Uterus (tissue), 3 donors: ENCODE measurements at regions not wholly inside any gene's neighbourhood (a gene's known extent, or its start where the extent isn't known, plus 50 kb on each side); places are given as distances from the start of the nearest gene placed in this dataset.

Experiments
- DNase-seq, 2 donors: peaks; one replicate each; pipeline ENCODE4 v3.0.0-alpha.2; 2019 to 2020
- H3K27ac ChIP-seq, 2 donors: fragments of 200-600 bp; sonication (generic); 1 replicate in 1 of 2; 2 replicates in 1 of 2; pipeline ENCODE4 v1.5.1; 2016 to 2018
- H3K27me3 ChIP-seq, 2 donors: fragments of 200-600 bp; sonication (generic); one replicate each; pipeline ENCODE4 v1.5.1; 2018 to 2019; ENCODE audit warnings: control low read depth in 1 of 2
- H3K36me3 ChIP-seq, 2 donors: fragments of 200-600 bp; sonication (generic); one replicate each; pipeline ENCODE4 v1.5.1; 2019; ENCODE audit warnings: control low read depth in 1 of 2
- H3K4me1 ChIP-seq, 2 donors: fragments of 200-600 bp; sonication (generic); one replicate each; pipeline ENCODE4 v1.5.1; 2018 to 2019; ENCODE audit warnings: control low read depth in 1 of 2
- H3K4me3 ChIP-seq, 2 donors: fragments of 200-600 bp; sonication (generic); 1 replicate in 1 of 2; 2 replicates in 1 of 2; pipeline ENCODE4 v1.5.1; 2018 to 2019; ENCODE audit warnings: mild to moderate bottlenecking in 1 of 2
- H3K9me3 ChIP-seq, 2 donors: fragments of 200-600 bp; sonication (generic); one replicate each; pipeline ENCODE4 v1.5.1; 2019; ENCODE audit warnings: control low read depth in 1 of 2
- POLR2A ChIP-seq, 2 donors: fragments of 450-650 bp; IDR thresholded peaks; one replicate each; pipeline ENCODE4 v1.6.1; 2016; ENCODE audit warnings: antibody characterized with exemption in 2 of 2, mild to moderate bottlenecking in 1 of 2, moderate library complexity in 1 of 2
- intact Hi-C: fragments of 100-400 bp; cut with DNase I; formaldehyde crosslinking; loops from one replicate; pipeline ENCODE4 v1.15.1; 2023; ENCODE audit warnings: low total_unique reads
- TF ChIP-seq, protein P1 (sequence below), 4 experiments: fragments of 200-600 bp in 2 of 4; fragments of 450-650 bp in 2 of 4; sonication (generic) in 2 of 4; IDR thresholded peaks; one replicate each; pipeline ENCODE4 v1.5.1; 2016 to 2019; ENCODE audit warnings: antibody characterized with exemption in 4 of 4, mild to moderate bottlenecking in 2 of 4, moderate library complexity in 1 of 4
- donor health status: DM: yes; HTN: yes; CAD: no.

DNA sequence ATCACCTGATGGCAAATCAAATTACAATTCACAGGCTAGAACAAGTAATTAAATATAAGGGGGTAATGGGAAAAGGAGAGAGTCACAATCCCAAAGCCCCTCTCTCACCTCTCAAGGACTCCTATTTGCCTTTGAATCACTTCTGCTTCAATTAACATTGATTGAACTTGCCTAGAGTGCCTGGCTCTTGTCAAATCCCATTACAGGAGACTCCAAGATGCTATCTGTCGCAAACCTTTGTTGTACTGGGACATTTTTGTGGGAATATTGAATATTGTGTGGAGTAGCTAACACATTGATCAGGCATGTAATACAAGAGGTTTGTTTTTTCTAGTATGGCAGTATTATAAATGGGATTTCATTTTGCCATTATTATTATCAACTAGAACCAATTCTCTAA, 412.8 kb upstream of the AZI2 start:
- TF ChIP-seq, protein P1, sequence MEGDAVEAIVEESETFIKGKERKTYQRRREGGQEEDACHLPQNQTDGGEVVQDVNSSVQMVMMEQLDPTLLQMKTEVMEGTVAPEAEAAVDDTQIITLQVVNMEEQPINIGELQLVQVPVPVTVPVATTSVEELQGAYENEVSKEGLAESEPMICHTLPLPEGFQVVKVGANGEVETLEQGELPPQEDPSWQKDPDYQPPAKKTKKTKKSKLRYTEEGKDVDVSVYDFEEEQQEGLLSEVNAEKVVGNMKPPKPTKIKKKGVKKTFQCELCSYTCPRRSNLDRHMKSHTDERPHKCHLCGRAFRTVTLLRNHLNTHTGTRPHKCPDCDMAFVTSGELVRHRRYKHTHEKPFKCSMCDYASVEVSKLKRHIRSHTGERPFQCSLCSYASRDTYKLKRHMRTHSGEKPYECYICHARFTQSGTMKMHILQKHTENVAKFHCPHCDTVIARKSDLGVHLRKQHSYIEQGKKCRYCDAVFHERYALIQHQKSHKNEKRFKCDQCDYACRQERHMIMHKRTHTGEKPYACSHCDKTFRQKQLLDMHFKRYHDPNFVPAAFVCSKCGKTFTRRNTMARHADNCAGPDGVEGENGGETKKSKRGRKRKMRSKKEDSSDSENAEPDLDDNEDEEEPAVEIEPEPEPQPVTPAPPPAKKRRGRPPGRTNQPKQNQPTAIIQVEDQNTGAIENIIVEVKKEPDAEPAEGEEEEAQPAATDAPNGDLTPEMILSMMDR (IDR thresholded peaks at IDR 0.05): no peak
- no peak for TF ChIP-seq POLR2A (IDR thresholded peaks at IDR 0.05)
- H3K4me3 ChIP-seq: no peak overlapping the region
- H3K27ac ChIP-seq: no peak overlapping the region
- H3K9me3 ChIP-seq: no peaks in the 10 kb centered on the region
- DNase-seq: no peak
- no peaks in the 10 kb centered on the region for H3K36me3 ChIP-seq
- intact Hi-C loops: no loop called here
- no peaks in the 10 kb centered on the region for H3K4me1 ChIP-seq
- H3K27me3 ChIP-seq: no peaks in the 10 kb centered on the region

DNA sequence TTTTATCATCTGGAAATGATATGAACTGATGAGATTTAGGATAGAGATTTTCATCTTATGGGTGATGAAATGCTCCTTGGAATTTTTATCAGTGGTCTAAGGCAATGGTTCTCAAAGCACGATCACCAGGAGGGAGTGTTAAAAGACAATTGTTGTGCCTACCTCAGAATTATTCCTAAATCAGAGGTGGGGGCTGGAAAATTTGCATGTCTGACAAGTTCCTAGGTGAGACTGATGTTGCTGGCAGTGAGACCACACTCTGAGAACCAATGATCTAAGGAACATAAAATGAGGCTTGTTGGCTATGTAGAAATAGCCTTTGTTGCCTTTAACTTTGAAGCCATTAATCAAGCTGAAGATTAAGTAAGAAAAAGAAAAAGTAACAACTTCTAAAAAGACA, 416.6 kb upstream of the AZI2 start:
- no peaks in the 10 kb centered on the region for H3K9me3 ChIP-seq

DNA sequence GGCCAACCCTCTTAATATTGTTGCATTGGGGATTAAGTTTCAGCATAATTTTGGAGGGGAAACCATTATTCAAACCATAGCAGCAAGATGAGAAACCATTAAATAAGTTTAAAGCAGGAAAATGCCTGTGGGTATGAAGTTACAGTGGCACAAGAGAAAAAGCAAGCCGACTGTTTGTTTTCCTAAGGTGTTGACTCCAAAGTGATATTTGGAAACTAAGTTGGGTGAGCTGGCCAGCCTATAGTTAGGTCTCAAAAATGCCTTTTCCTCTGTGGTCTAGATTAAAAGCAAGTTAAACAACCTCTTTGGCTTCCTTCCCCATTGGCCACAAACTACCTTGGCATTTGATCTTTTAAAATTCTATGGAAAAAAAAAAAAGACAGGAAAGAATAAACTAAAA, 419.8 kb upstream of the AZI2 start:
- TF ChIP-seq POLR2A (IDR thresholded peaks at IDR 0.05): no peak
- TF ChIP-seq, protein P1 (IDR thresholded peaks at IDR 0.05): no peak

More for the DNA sequence above, 416.6 kb upstream of the AZI2 start:
- H3K36me3 ChIP-seq: no peaks in the 10 kb centered on the region
- DNase-seq: no peak
- TF ChIP-seq, protein P1 (IDR thresholded peaks at IDR 0.05): no peak
- TF ChIP-seq POLR2A (IDR thresholded peaks at IDR 0.05): no peak
- H3K4me1 ChIP-seq: no peaks in the 10 kb centered on the region
- intact Hi-C loops: no loop called here
- no peak overlapping the region for H3K4me3 ChIP-seq
- no peaks in the 10 kb centered on the region for H3K27me3 ChIP-seq
- no peak overlapping the region for H3K27ac ChIP-seq

DNA sequence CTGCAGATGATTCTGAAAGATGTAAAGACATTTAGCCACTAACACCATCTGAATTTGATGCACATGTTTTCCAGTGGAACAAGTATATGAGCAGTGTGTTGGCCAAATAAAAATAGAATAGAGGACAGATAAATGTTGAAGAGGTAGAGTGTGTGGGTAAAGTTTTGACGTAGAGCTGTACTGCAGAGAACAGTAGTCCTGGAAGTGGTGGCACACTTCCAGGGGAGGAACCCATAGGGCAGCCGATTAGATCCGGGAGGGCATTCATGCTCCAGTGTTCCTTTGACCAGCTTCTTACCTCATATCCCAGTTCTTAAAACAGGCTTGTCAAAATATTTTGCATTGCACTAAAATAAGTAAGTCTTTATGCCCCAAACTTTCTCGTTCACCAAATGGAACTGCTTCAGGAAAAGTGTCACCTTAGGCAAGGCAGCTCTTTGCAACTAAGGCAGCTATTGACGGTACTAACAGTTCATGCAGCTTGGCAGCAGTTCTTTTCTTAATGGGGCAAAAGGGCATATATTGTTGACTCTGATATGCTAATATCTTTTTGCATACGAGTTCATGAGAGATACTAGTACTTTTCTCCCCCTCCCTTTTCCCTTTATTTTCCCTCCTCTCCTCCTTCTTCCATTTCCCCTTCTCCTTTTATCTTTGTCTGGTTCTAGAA, 429.3 kb upstream of the AZI2 start:
- intact Hi-C loops: no loop called here
- no peak overlapping the region for H3K27ac ChIP-seq
- H3K4me3 ChIP-seq: no peak overlapping the region
- no peaks in the 10 kb centered on the region for H3K9me3 ChIP-seq
- TF ChIP-seq POLR2A (IDR thresholded peaks at IDR 0.05): no peak
- TF ChIP-seq, protein P1 (IDR thresholded peaks at IDR 0.05): no peak
- H3K27me3 ChIP-seq: no peaks in the 10 kb centered on the region
- DNase-seq: no peak
- no peaks in the 10 kb centered on the region for H3K4me1 ChIP-seq
- no peaks in the 10 kb centered on the region for H3K36me3 ChIP-seq

More for the DNA sequence above, 419.8 kb upstream of the AZI2 start:
- DNase-seq: no peak
- Histone ChIP-seq H3K36me3 (no peaks in the 10 kb centered on the region), H3K27ac (no peak overlapping the region), H3K4me1 (no peaks in the 10 kb centered on the region), H3K9me3 (peaks cover 0 to 8% of the 10 kb centered on the region in 2 donors), H3K27me3 (no peaks in the 10 kb centered on the region), H3K4me3 (no peak overlapping the region)
- intact Hi-C loops: no loop called here

- intact Hi-C loops: no loop called here
- Histone ChIP-seq H3K9me3 (no peaks in the 10 kb centered on the region), H3K27me3 (no peaks in the 10 kb centered on the region), H3K4me1 (no peaks in the 10 kb centered on the region), H3K4me3 (no peak overlapping the region), H3K27ac (no peak overlapping the region), H3K36me3 (no peaks in the 10 kb centered on the region)
- no peak for TF ChIP-seq POLR2A (IDR thresholded peaks at IDR 0.05)
- TF ChIP-seq, protein P1 (IDR thresholded peaks at IDR 0.05): no peak
- no peak for DNase-seq
Observed at GRCh38 chr3:28780480-28780879, 431.9 kb upstream of the AZI2 start.
